NCI-H446 treated with DMSO at 0.1 percent for 48 hours (cell line): ENCODE measurements at regions not wholly inside any gene's neighbourhood (a gene's known extent, or its start where the extent isn't known, plus 50 kb on each side); places are given as distances from the start of the nearest gene placed in this dataset.
"Not testable (repeated sequence)": the region's sequence is repeated elsewhere in the genome, so short reads cannot be mapped to it uniquely, and the experiment has no call there.

Source experiments
- DNase-seq: peaks from one replicate; lab custom pipeline; 2025; lab: John Stamatoyannopoulos, UW

GRCh38 chr4:164095313-164096110, 601.0 kb downstream of the TMA16 start:
- DNase-seq, result no peak

DNA sequence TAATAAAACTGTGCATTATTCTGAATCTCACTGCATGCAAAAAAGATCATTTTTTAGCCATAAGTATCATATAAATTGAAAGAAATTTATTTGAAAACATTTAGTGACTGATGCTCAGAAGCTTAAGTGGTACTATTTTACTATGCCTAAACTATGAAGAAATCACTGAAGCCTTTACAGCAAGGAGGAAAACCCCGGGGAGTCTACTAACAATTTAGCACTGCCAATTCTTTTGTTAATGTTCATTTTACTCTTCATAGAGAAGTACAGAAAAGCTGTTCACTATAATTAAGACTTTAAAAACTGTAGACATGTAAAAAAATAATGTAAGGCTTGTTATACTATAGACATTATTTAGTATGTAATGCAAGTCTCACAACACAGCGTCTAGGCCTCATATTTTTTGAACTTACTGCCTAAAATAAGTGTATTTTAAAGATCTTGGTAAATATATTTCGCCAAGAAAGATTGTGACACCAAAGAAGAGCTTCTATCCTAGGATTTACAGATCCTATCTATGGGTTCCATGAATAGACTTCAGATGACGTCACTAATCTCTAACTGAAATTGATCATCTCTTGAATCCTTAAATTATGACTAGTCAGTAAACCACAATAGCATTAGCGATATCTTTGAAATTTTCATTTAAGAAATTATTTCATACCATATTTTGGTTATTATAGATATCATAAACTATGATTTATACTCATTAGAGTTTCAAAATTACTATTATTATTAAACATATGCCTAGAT, 602.5 kb downstream of the TMA16 start:
- DNase-seq, result no peak

DNA sequence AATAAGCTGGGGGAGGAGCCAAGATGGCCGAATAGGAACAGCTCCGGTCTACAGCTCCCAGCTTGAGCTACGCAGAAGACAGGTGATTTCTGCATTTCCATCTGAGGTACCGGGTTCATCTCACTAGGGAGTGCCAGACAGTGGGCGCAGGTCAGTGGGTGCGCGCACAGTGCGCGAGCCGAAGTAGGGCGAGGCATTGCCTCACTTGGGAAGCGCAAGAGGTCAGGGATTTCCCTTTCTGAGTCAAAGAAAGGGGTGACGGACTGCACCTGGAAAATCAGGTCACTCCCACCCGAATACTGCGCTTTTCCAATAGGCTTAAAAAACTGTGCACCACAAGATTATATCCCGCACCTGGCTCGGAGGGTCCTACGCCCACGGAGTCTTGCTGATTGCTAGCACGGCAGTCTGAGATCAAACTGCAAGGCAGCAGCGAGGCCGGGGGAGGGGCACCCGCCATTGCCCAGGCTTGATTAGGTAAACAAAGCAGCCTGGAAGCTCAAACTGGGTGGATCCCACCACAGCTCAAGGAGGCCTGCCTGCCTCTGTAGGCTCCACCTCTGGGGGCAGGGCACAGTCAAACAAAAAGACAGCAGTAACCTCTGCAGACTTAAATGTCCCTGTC, 606.4 kb downstream of the TMA16 start:
- DNase-seq, result not testable (repeated sequence)

DNA sequence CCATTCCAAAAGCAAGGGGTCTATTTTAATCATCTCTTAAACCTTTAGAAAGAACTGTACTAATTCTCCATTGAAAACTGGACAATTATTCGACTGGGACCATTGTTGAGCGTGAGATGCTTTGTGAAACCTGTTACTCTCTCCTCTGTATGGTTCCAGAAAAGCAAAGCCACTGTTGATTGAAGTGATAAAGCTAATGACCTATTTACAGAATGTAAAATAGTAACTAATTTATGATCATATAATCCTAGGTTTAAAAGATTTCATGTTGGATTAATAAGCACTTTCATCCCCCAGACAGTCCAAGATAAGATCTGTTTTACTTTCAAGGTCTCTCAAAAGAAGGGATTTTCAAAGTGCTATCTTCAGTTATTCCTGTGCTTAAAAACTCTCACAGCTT, 614.5 kb downstream of the TMA16 start:
- no peak for DNase-seq

GRCh38 chr4:164109503-164109902, 615.0 kb downstream of the TMA16 start:
- DNase-seq, result no peak

DNA sequence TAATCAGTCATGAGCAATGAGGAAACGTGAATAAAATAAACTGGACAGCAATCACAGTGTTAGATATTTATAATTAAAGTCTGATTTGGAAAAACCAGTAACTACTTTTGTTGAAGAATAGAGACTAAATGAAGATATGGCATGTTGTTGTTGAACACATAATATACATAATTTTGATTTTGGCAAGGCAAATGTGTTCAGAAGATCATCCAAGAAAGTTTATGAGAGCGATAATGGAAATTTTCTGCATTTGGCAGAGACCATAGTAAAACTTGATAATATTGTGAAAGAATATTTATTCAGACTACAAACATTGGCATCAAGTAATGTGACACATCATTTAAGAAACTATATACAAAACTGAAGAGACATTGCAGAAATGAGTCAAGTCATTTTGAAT, 620.7 kb downstream of the TMA16 start:
- DNase-seq, result no peak

GRCh38 chr4:164116286-164116685, 621.8 kb downstream of the TMA16 start:
- DNase-seq, result no peak

DNA sequence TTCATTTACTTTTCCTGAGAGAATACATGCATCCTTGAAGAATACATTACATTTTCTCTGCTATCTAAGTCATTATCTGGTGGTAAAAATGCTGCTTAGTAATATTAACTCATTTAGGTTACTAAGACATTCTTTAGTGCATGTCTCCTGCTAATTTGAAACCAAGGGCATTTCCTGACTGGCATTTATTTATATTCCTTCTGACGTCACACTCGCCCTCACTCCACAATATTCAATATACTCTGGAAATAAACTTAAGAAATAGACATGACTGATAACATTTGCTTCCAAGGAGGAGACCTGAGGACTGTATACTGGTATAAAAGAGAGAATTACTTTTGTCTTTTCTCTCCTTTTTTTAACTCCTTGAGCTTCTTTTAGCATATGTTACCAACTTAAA, 619.5 kb upstream of the SMIM31 start:
- DNase-seq, result no peak

DNA sequence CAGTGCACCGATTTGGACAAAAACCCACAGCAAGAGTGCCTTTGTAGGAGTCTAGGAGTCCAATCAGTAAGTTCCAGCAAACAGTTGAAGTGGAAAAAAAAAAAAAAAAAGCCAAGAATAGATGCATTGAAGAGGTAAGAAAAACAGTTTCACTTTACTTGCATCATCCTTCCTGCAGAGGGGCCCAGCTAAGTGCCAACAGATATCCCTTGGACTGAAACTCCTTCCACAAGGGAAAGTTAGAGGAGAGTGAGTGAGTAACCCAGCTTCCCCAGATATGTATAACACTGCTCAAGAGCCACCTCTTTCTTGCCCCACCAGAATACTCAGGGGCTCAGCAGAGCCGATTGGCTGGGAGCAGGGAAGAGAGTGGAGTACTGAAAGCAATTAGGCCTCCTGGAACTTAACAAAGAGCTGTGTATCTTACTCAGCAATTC, 617.7 kb upstream of the SMIM31 start:
- no peak for DNase-seq

GRCh38 chr4:164138521-164138920, 615.4 kb upstream of the SMIM31 start:
- DNase-seq, result no peak

GRCh38 chr4:164139291-164139690, 614.6 kb upstream of the SMIM31 start:
- no peak for DNase-seq

DNA sequence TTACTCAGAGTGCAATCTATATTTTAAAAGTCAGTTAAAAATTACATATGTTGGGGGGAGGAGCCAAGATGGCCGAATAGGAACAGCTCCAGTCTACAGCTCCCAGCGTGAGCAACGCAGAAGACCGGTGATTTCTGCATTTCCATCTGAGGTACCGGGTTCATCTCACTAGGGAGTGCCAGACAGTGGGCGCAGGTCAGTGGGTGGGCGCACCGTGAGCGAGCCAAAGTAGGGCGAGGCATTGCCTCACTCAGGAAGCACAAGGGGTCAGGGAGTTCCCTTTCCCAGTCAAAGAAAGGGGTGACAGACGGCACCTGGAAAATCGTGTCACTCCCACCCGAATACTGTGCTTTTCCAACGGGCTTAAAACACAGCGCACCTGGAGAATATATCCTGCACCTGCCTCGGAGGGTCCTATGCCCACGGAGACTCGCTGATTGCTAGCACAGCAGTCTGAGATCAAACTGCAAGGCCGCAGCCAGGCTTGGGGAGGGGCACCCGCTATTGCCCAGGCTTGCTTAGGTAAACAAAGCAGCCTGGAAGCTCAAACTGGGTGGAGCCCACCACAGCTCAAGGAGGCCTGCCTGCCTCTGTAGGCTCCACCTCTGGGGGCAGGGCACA, 612.1 kb upstream of the SMIM31 start:
- not testable (repeated sequence) for DNase-seq

GRCh38 chr4:164154416-164154815, 599.5 kb upstream of the SMIM31 start:
- DNase-seq, result no peak

- DNase-seq, result no peak
These were observed 584.3 kb upstream of the SMIM31 start for GRCh38 chr4:164169591-164169990.

GRCh38 chr4:164177153-164177552, 576.8 kb upstream of the SMIM31 start:
- DNase-seq, result no peak

DNA sequence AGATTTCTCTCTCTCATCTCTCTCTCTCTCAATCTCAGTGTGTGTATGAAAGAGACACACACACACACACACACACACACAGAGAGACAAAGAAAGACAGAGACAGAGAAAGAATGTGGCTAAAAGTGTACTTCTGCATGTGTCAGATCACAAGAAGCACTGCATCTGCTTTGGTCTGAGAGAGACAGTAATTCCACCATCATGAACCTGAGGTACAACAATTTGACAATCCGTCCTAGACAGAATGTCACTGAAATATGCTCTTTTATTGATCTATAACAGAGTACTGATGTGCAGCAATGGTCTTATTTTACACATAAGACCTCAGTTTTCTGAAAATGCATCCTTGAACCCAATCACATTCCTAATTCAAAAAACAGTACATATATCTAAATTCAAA, 576.2 kb upstream of the SMIM31 start:
- DNase-seq, result no peak

DNA sequence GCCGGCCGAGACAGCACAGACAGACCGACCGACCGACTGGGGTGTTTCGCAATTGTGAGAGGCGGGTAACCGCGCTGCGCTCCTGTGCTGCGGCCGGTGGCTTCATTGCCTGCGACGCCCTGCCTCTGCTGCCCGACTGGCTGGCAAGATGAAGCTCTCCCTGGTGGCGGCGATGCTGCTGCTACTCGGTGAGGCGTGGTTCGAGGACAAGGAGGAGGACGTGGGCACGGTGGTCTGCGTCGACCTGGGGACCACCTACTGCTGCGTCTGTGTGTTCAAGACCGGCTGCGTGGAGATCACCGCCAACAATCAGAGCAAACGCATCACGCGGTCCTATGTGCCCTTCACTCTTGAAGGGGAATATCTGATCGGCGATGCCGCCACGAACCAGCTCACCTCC, 565.7 kb upstream of the SMIM31 start:
- DNase-seq, result no peak

- no peak for DNase-seq
These were observed 561.1 kb upstream of the SMIM31 start for GRCh38 chr4:164192844-164193243.

GRCh38 chr4:164193676-164194075, 560.3 kb upstream of the SMIM31 start:
- no peak for DNase-seq

GRCh38 chr4:164197556-164197955, 556.4 kb upstream of the SMIM31 start:
- no peak for DNase-seq

DNA sequence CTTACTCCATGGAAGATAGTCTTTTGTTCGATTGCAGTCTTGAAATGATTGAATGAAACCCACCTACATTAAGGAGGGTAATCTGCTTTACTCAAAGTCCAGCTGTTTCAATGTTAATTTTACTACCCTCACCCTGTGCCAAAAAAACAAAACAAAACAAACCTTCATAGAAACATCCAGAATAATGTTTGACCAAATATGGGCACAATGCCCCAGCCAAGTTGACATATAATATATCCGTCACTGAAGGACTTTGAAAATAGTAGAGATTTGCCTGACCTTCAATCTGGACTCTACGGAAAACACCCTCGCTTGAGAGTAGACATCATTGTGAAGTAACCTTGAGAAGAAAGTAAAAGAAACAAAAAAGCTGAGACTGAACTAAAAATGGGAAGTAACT, 550.5 kb upstream of the SMIM31 start:
- DNase-seq, result no peak

DNA sequence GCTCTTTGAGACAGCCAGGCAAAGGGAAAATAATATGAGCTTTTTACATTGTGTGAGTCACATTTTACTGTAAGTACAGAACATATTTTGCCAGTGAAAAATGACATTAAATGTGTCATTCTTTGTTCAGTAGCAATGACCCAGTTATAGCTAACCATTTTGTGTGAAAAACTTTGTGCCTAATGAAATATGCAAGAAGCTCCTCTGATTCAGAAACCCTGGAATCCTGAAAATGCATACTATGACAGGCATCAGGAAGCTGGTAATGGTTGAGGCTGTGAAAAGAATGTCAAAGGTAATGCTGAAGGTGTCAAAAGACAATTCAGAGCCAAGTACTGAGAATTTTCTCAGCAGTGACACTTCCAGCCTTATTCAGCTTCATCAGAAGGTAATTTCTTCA, 549.5 kb upstream of the SMIM31 start:
- no peak for DNase-seq

DNA sequence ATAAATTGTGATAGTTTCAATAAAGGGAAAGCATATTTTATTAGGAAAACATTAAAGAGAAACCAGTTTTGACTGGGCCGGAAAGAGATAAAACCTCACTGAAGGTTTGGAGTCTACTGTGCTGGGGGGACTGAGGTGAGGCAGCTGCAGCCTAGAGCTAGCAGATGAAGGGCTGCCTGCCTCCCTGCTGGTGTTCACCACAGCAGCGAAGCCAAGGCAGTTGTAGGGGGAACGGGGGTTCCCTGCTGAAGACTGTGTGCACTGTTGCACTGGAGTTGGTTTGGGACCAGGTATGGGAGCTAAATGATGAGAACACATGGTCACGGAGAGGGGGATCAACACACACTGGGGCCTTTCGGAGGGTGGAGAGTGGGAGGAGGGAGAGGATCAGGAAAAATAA, 546.5 kb upstream of the SMIM31 start:
- no peak for DNase-seq
